IMR-90 (cell line): ENCODE measurements at regions not wholly inside any gene's neighbourhood (a gene's known extent, or its start where the extent isn't known, plus 50 kb on each side); places are given as distances from the start of the nearest gene placed in this dataset.

Experiments used
- ATAC-seq: fragments of 200-7000 bp; cut with Tn5 transposase; 2 replicates; pipeline ENCODE4 v1.9.1; 2020; ENCODE audit warnings: low read depth, mild to moderate bottlenecking, moderate library complexity
- BruUV-seq: library from RNA; stranded (reverse); fragments of 400-500 nt; replicated peaks from 2 replicates; lab custom pipeline; 2021; lab: Mats Ljungman, UMichigan
- CTCF ChIA-PET: fragments of 300-600 bp; formaldehyde crosslinking; extraction: SDS; loops from one replicate; lab custom pipeline; 2021; ENCODE audit warnings: antibody characterized with exemption; lab: Yijun Ruan, JAX
- POLR2A ChIA-PET: fragments of 300-600 bp; sonication (Branson Sonifier 250); formaldehyde crosslinking; loops from one replicate; lab custom pipeline; 2022; ENCODE audit warnings: antibody characterized with exemption; ENCODE audit not compliant: unreplicated experiment; lab: Charles Lee
- DNase-seq: peaks from one replicate; pipeline ENCODE4 v3.0.0; 2013
- H2AFZ ChIP-seq: replicated peaks from 2 replicates; pipeline ENCODE3; 2013; ENCODE audit warnings: low read length, mild to moderate bottlenecking; ENCODE audit not compliant: poor library complexity
- H2AK5ac ChIP-seq: 2 replicates; pipeline ENCODE4 v1.6.1; 2013; ENCODE audit warnings: low read depth, low read length, inconsistent platforms
- H2AK9ac ChIP-seq: replicated peaks from 2 replicates; pipeline ENCODE3; 2013; ENCODE audit warnings: mild to moderate bottlenecking, low read depth, low read length, moderate library complexity; ENCODE audit not compliant: poor library complexity
- H2BK120ac ChIP-seq: 2 replicates; pipeline ENCODE4 v1.6.1; 2013; ENCODE audit warnings: low read depth, low read length, inconsistent platforms
- H2BK15ac ChIP-seq: 3 replicates; pipeline ENCODE4 v1.6.1; 2013; ENCODE audit warnings: low read depth, low read length, inconsistent platforms
- H2BK20ac ChIP-seq: 2 replicates; pipeline ENCODE4 v1.6.1; 2013; ENCODE audit warnings: low read depth, mild to moderate bottlenecking, inconsistent platforms, low read length, moderate library complexity
- H2BK5ac ChIP-seq: 2 replicates; pipeline ENCODE4 v1.6.1; 2013; ENCODE audit warnings: mild to moderate bottlenecking, low read depth, low read length, inconsistent platforms; ENCODE audit not compliant: poor library complexity, severe bottlenecking
- H3K14ac ChIP-seq: replicated peaks from 2 replicates; pipeline ENCODE4 v1.6.1; 2013; ENCODE audit warnings: low read depth, low read length, inconsistent platforms
- H3K18ac ChIP-seq: 2 replicates; pipeline ENCODE4 v1.6.1; 2013; ENCODE audit warnings: low read depth, low read length, control low read depth
- H3K23ac ChIP-seq: 2 replicates; pipeline ENCODE4 v1.6.1; 2013; ENCODE audit warnings: low read depth, low read length, inconsistent platforms
- H3K27ac ChIP-seq: 2 replicates; pipeline ENCODE4 v1.5.1; 2013; ENCODE audit warnings: mild to moderate bottlenecking, control low read depth, low read length; ENCODE audit not compliant: insufficient read depth
- H3K27me3 ChIP-seq: 2 replicates; pipeline ENCODE4 v1.6.1; 2013; ENCODE audit warnings: low read length; ENCODE audit not compliant: control insufficient read depth, insufficient read depth
- H3K36me3 ChIP-seq: 2 replicates; pipeline ENCODE4 v1.6.1; 2013; ENCODE audit warnings: low read length, mixed read lengths; ENCODE audit not compliant: control insufficient read depth, insufficient read depth
- H3K4ac ChIP-seq: 2 replicates; pipeline ENCODE4 v1.6.1; 2013; ENCODE audit warnings: low read depth, low read length, inconsistent platforms
- H3K4me1 ChIP-seq: 2 replicates; pipeline ENCODE4 v1.6.1; 2013; ENCODE audit warnings: low read length, mixed read lengths; ENCODE audit not compliant: control insufficient read depth, insufficient read depth
- H3K4me2 ChIP-seq: 2 replicates; pipeline ENCODE4 v1.6.1; 2013; ENCODE audit warnings: low read depth, mild to moderate bottlenecking, control low read depth, low read length, moderate library complexity
- H3K4me3 ChIP-seq: 2 replicates; pipeline ENCODE4 v1.5.1; 2013; ENCODE audit warnings: low read depth, mild to moderate bottlenecking, control low read depth, low read length, moderate library complexity; ENCODE audit not compliant: insufficient read depth
- H3K56ac ChIP-seq: 2 replicates; pipeline ENCODE4 v1.6.1; 2013; ENCODE audit warnings: low read length, inconsistent platforms; ENCODE audit not compliant: insufficient read depth; ENCODE audit errors: extremely low read depth
- H3K79me1 ChIP-seq, 2 experiments: 2 replicates each; pipeline ENCODE4 v1.6.1; 2013; ENCODE audit warnings: low read length in 2 of 2, inconsistent platforms in 1 of 2, low read depth in 1 of 2
- H3K9ac ChIP-seq: 2 replicates; pipeline ENCODE4 v1.6.1; 2013; ENCODE audit warnings: low read depth, low read length, control low read depth
- H3K9me1 ChIP-seq: 2 replicates; pipeline ENCODE4 v1.6.1; 2013; ENCODE audit warnings: low read length, inconsistent platforms; ENCODE audit not compliant: insufficient read depth
- H3K9me3 ChIP-seq: 2 replicates; pipeline ENCODE4 v1.6.1; 2013; ENCODE audit warnings: low read length; ENCODE audit not compliant: control insufficient read depth, insufficient read depth
- H4K20me1 ChIP-seq: 2 replicates; pipeline ENCODE4 v1.6.1; 2013; ENCODE audit warnings: low read length, inconsistent platforms; ENCODE audit not compliant: insufficient read depth
- H4K5ac ChIP-seq: 2 replicates; pipeline ENCODE4 v1.6.1; 2013; ENCODE audit warnings: mild to moderate bottlenecking, low read depth, low read length, control low read depth
- H4K8ac ChIP-seq, 2 experiments: 2 replicates each; pipeline ENCODE4 v1.6.1; 2013; ENCODE audit warnings: low read depth in 2 of 2, low read length in 2 of 2, control low read depth in 1 of 2, inconsistent platforms in 1 of 2
- H4K91ac ChIP-seq: 2 replicates; pipeline ENCODE4 v1.6.1; 2013; ENCODE audit warnings: low read depth, low read length, inconsistent platforms; ENCODE audit not compliant: insufficient read depth
- BHLHE40 ChIP-seq: fragments of 150-350 bp; IDR thresholded peaks from 2 replicates; pipeline ENCODE4 v1.6.1; 2016; ENCODE audit warnings: mild to moderate bottlenecking, low read depth, low read length
- CEBPB ChIP-seq: IDR thresholded peaks from 2 replicates; pipeline ENCODE4 v1.6.1; 2012; ENCODE audit warnings: low read depth, low read length, improper control_type of control experiment
- CHD1 ChIP-seq: IDR thresholded peaks from 2 replicates; pipeline ENCODE4 v1.6.1; 2012; ENCODE audit warnings: low read depth, low read length, improper control_type of control experiment
- CTCF ChIP-seq: conservative IDR thresholded peaks from 2 replicates; pipeline ENCODE4 v1.5.1; 2012; ENCODE audit warnings: mild to moderate bottlenecking, low read depth, low read length, improper control_type of control experiment
- ELK1 ChIP-seq: fragments of 150-350 bp; IDR thresholded peaks from 2 replicates; pipeline ENCODE4 v1.6.1; 2016; ENCODE audit warnings: low read depth, mild to moderate bottlenecking, low read length, moderate library complexity, borderline replicate concordance
- FOS ChIP-seq: fragments of 150-350 bp; IDR thresholded peaks from 2 replicates; pipeline ENCODE4 v1.6.1; 2016; ENCODE audit warnings: low read depth, low read length
- MAFK ChIP-seq: IDR thresholded peaks from 2 replicates; pipeline ENCODE4 v1.6.1; 2012; ENCODE audit warnings: low read depth, low read length, improper control_type of control experiment
- MAZ ChIP-seq: IDR thresholded peaks from 2 replicates; pipeline ENCODE4 v1.6.1; 2012; ENCODE audit warnings: low read depth, mild to moderate bottlenecking, low read length, improper control_type of control experiment, moderate library complexity, borderline replicate concordance
- MXI1 ChIP-seq: IDR thresholded peaks from 2 replicates; pipeline ENCODE4 v1.6.1; 2012; ENCODE audit warnings: low read depth, mild to moderate bottlenecking, low read length, moderate library complexity, borderline replicate concordance
- NFE2L2 ChIP-seq: fragments of 150-350 bp; IDR thresholded peaks from 2 replicates; pipeline ENCODE4 v1.6.1; 2016; ENCODE audit warnings: low read depth, mild to moderate bottlenecking, low read length
- POLR2A ChIP-seq: IDR thresholded peaks from 2 replicates; pipeline ENCODE4 v1.6.1; 2012; ENCODE audit warnings: mild to moderate bottlenecking, low read depth, low read length
- RAD21 ChIP-seq: IDR thresholded peaks from 2 replicates; pipeline ENCODE4 v1.6.1; 2012; ENCODE audit warnings: low read length, improper control_type of control experiment
- RCOR1 ChIP-seq: IDR thresholded peaks from 2 replicates; pipeline ENCODE4 v1.6.1; 2012; ENCODE audit warnings: mild to moderate bottlenecking, low read length, improper control_type of control experiment; ENCODE audit not compliant: insufficient replicate concordance
- RFX5 ChIP-seq: IDR thresholded peaks from 2 replicates; pipeline ENCODE4 v1.8.0; 2012; ENCODE audit warnings: low read depth, mild to moderate bottlenecking, low read length, moderate library complexity
- SMC3 ChIP-seq: fragments of 150-350 bp; IDR thresholded peaks from 2 replicates; pipeline ENCODE4 v1.6.1; 2016; ENCODE audit warnings: low read depth, mild to moderate bottlenecking, antibody characterized with exemption, low read length, moderate library complexity
- USF2 ChIP-seq: fragments of 150-350 bp; IDR thresholded peaks from 2 replicates; pipeline ENCODE4 v1.6.1; 2017; ENCODE audit warnings: mild to moderate bottlenecking, antibody characterized with exemption, low read length, low read depth
- whole genome bisulfite sequencing, 2 experiments: methylation state at CpG; one replicate each; pipeline versions ENCODE4 v1.1.5 to v1.1.7; 2013; ENCODE audit warnings: missing lambda C conversion rate in 2 of 2; ENCODE audit not compliant: insufficient read length in 1 of 2; ENCODE audit errors: extremely low coverage in 2 of 2; 5-methylcytosine and 5-hydroxymethylcytosine counted together
- dilution Hi-C: fragments of 300-500 bp; cut with HindIII; formaldehyde crosslinking; loops from one replicate; pipeline ENCODE4 v1.14.3; 2018; ENCODE audit warnings: low sequenced_read_pairs; ENCODE audit not compliant: unreplicated experiment
- in situ Hi-C: fragments of 300-500 bp; cut with MboI; formaldehyde crosslinking; loops from 3 replicates; pipeline ENCODE4 v1.14.3; 2019; ENCODE audit warnings: low sequenced_read_pairs, inconsistent platforms, mixed read lengths
- intact Hi-C: fragments of 100-400 bp; cut with micrococcal nuclease; formaldehyde crosslinking; loops from 2 replicates; pipeline ENCODE4 v1.10.0; 2022

GRCh38 chr3:124143047-124143446 is 151.1 kb upstream of the ROPN1 start:
- Histone ChIP-seq H3K14ac (no peak overlapping the region), H3K4me2 (no peak overlapping the region), H2AK9ac (no peak overlapping the region), H3K27ac (no peak overlapping the region), H3K23ac (no peak overlapping the region), H3K36me3 (no peaks in the 10 kb centered on the region), H2AFZ (no peak overlapping the region), H3K27me3 (peaks cover 20% of the 10 kb centered on the region), H3K9me3 (no peaks in the 10 kb centered on the region), H2BK120ac (no peak overlapping the region), H3K18ac (no peak overlapping the region), H2BK15ac (no peak overlapping the region), H3K9ac (no peak overlapping the region), H3K4me3 (no peak overlapping the region), H3K9me1 (no peaks in the 10 kb centered on the region; the same call in 1 of the 2 replicates), H3K4ac (no peak overlapping the region), H4K8ac (no peak overlapping the region), H2AK5ac (no peak overlapping the region), H3K79me1 (no peaks in the 10 kb centered on the region), H3K56ac (no peak overlapping the region), H2BK5ac (no peak overlapping the region), H4K91ac (no peak overlapping the region), H3K4me1 (no peaks in the 10 kb centered on the region; the same call in 1 of the 2 replicates), H4K20me1 (no peaks in the 10 kb centered on the region), H4K5ac (no peak overlapping the region), H2BK20ac (no peak overlapping the region)
- WGBS, 2 experiments, result no CpG with 5 or more reads among the region's 1 CpG
- DNase-seq (no peak), ATAC-seq (no peak)
- ChIA-PET POLR2A (no interaction called here), CTCF (no interaction called here)
- dilution Hi-C loops (no loop called here), in situ Hi-C loops (no loop called here), intact Hi-C loops (no loop called here)
- BruUV-seq, result no TSS peak
- no peak for TF ChIP-seq MAFK
- TF ChIP-seq CEBPB, result no peak
- no peak for TF ChIP-seq USF2
- TF ChIP-seq FOS, result no peak
- no peak for TF ChIP-seq POLR2A
- no peak for TF ChIP-seq MAZ
- no peak for TF ChIP-seq CHD1
- no peak for TF ChIP-seq ELK1
- no peak for TF ChIP-seq RFX5
- TF ChIP-seq RCOR1, result no peak
- TF ChIP-seq MXI1, result no peak
- no peak for TF ChIP-seq CTCF
- no peak for TF ChIP-seq SMC3
- TF ChIP-seq NFE2L2, result no peak
- no peak for TF ChIP-seq BHLHE40
- TF ChIP-seq RAD21, result no peak
